Adrenal gland (tissue), 5 donors: ENCODE measurements at regions not wholly inside any gene's neighbourhood (a gene's known extent, or its start where the extent isn't known, plus 50 kb on each side); places are given as distances from the start of the nearest gene placed in this dataset.

ENCODE experiments used
- CTCF ChIP-seq, 6 experiments: fragments of 450-650 bp in 4 of 6; fragments of 200-600 bp in 2 of 6; sonication (generic) in 1 of 6; IDR thresholded peaks; 1 replicate in 5 of 6; 2 replicates in 1 of 6; pipeline versions ENCODE4 v1.5.1 to v1.8.0; 2016 to 2021; ENCODE audit warnings: antibody characterized with exemption in 6 of 6, mild to moderate bottlenecking in 2 of 6, moderate library complexity in 1 of 6
- POLR2A ChIP-seq, 2 donors: fragments of 450-650 bp; IDR thresholded peaks; one replicate each; pipeline ENCODE4 v1.6.1; 2017; ENCODE audit warnings: antibody characterized with exemption in 2 of 2, mild to moderate bottlenecking in 2 of 2, moderate library complexity in 1 of 2
- donor health status: DM: no; HTN: no; CAD: no.

- TF ChIP-seq CTCF (IDR thresholded peaks at IDR 0.05): no peak
- no peak for TF ChIP-seq POLR2A (IDR thresholded peaks at IDR 0.05)
Observed at GRCh38 chr6:92371211-92372208, 1047.8 kb downstream of the EPHA7 start.
